SK-N-SH (cell line): ENCODE measurements at regions not wholly inside any gene's neighbourhood (a gene's known extent, or its start where the extent isn't known, plus 50 kb on each side); places are given as distances from the start of the nearest gene placed in this dataset.
A peak's percentile ranks its signal among the peaks of the same experiment; 100 is the strongest.

Experiments used
- CTCF ChIA-PET: fragments of 300-600, 350-600 bp; formaldehyde crosslinking; extraction: SDS; loops from one replicate; lab custom pipeline; 2021; lab: Yijun Ruan, JAX
- POLR2A ChIA-PET: fragments of 350-600 bp; sonication (Branson Sonifier 250); formaldehyde crosslinking; extraction: SDS; loops from one replicate; lab custom pipeline; 2020; ENCODE audit warnings: antibody characterized with exemption, inconsistent platforms; lab: Yijun Ruan, JAX
- DNase-seq: peaks from one replicate; pipeline ENCODE4 v3.0.0; 2012
- H2AFZ ChIP-seq: fragments of 200-600 bp; sonication (generic); 2 replicates; pipeline ENCODE4 v1.8.1; 2016; ENCODE audit warnings: antibody characterized with exemption, mild to moderate bottlenecking, low read depth
- H3F3A ChIP-seq: fragments of 200-600 bp; sonication (generic); replicated peaks from 2 replicates; pipeline ENCODE3; 2016; ENCODE audit warnings: antibody characterized with exemption, mild to moderate bottlenecking; ENCODE audit not compliant: insufficient read depth
- H3K27ac ChIP-seq, 2 experiments: fragments of 200-500 bp in 1 of 2; fragments of 200-600 bp in 1 of 2; sonication (Bioruptor generic) in 1 of 2; sonication (generic), shearing (Covaris generic) in 1 of 2; 2 replicates each; pipeline versions ENCODE4 v1.5.1 to v1.6.1; 2014 to 2016; ENCODE audit warnings: low read depth in 2 of 2, inconsistent platforms in 1 of 2, low read length in 1 of 2, mild to moderate bottlenecking in 1 of 2, mixed read lengths in 1 of 2
- H3K27me3 ChIP-seq: fragments of 200-600 bp; sonication (generic), shearing (Covaris generic); 2 replicates; pipeline ENCODE4 v1.6.1; 2016; ENCODE audit warnings: mixed run types; ENCODE audit not compliant: insufficient read depth
- H3K36me3 ChIP-seq, 2 experiments: fragments of 200-500 bp in 1 of 2; fragments of 200-600 bp in 1 of 2; sonication (Bioruptor generic) in 1 of 2; sonication (generic) in 1 of 2; replicated peaks in 1 of 2; 2 replicates each; pipeline versions ENCODE3 to v1.5.1; 2014 to 2016; ENCODE audit warnings: low read length in 1 of 2, mild to moderate bottlenecking in 1 of 2; ENCODE audit not compliant: insufficient read depth in 2 of 2, control insufficient read depth in 1 of 2
- H3K4me1 ChIP-seq, 2 experiments: fragments of 200-500 bp in 1 of 2; fragments of 200-600 bp in 1 of 2; sonication (Bioruptor generic) in 1 of 2; sonication (generic), shearing (Covaris generic) in 1 of 2; 2 replicates each; pipeline versions ENCODE4 v1.5.1 to v1.6.1; 2014 to 2016; ENCODE audit warnings: low read depth in 1 of 2, low read length in 1 of 2, mixed run types in 1 of 2; ENCODE audit not compliant: insufficient read depth in 2 of 2, control insufficient read depth in 1 of 2
- H3K4me2 ChIP-seq: fragments of 200-600 bp; sonication (generic), shearing (Covaris generic); 2 replicates; pipeline ENCODE4 v1.6.1; 2017; ENCODE audit warnings: mixed run types
- H3K4me3 ChIP-seq, 2 experiments: fragments of 200-500 bp in 1 of 2; fragments of 200-600 bp in 1 of 2; sonication (Bioruptor generic) in 1 of 2; sonication (generic), shearing (Covaris generic) in 1 of 2; 2 replicates each; pipeline versions ENCODE4 v1.5.1 to v1.8.1; 2014 to 2016; ENCODE audit warnings: low read depth in 2 of 2, inconsistent platforms in 1 of 2, low read length in 1 of 2, mild to moderate bottlenecking in 1 of 2, mixed read lengths in 1 of 2, moderate library complexity in 1 of 2
- H3K79me2 ChIP-seq: fragments of 200-600 bp; sonication (generic); 2 replicates; pipeline ENCODE4 v1.8.1; 2017; ENCODE audit warnings: mild to moderate bottlenecking; ENCODE audit not compliant: insufficient read depth
- H3K9ac ChIP-seq: fragments of 200-600 bp; sonication (generic); 2 replicates; pipeline ENCODE4 v1.6.1; 2017; ENCODE audit warnings: mixed run types
- H3K9me2 ChIP-seq: fragments of 200-600 bp; sonication (generic); 2 replicates; pipeline ENCODE4 v1.6.1; 2017; ENCODE audit warnings: mixed run types
- H3K9me3 ChIP-seq: fragments of 200-600 bp; sonication (generic); 2 replicates; pipeline ENCODE4 v1.6.1; 2017; ENCODE audit warnings: mixed run types, mild to moderate bottlenecking, moderate library complexity
- H4K20me1 ChIP-seq: fragments of 200-600 bp; sonication (generic); 2 replicates; pipeline ENCODE4 v1.6.1; 2017; ENCODE audit warnings: mild to moderate bottlenecking, mixed run types; ENCODE audit not compliant: insufficient read depth
- FOXJ3 ChIP-seq: sonication (generic); formaldehyde crosslinking; IDR thresholded peaks from 2 replicates; pipeline ENCODE4 v1.5.1; 2020; ENCODE audit warnings: mild to moderate bottlenecking, missing genetic modification reagents
- FOXM1 ChIP-seq: IDR thresholded peaks from 2 replicates; pipeline ENCODE4 v1.4.0; 2012; ENCODE audit warnings: low read depth, mild to moderate bottlenecking
- GABPA ChIP-seq: IDR thresholded peaks from 2 replicates; pipeline ENCODE4 v1.4.0; 2012; ENCODE audit warnings: low read depth, mild to moderate bottlenecking
- GATA2 ChIP-seq: sonication (generic); formaldehyde crosslinking; IDR thresholded peaks from 2 replicates; pipeline ENCODE4 v1.5.0; 2020; ENCODE audit warnings: mild to moderate bottlenecking, missing genetic modification reagents
- JUND ChIP-seq: IDR thresholded peaks from 2 replicates; pipeline ENCODE4 v1.4.0; 2012
- MEF2A ChIP-seq: IDR thresholded peaks from 2 replicates; pipeline ENCODE4 v1.4.0; 2012; ENCODE audit warnings: low read depth, borderline replicate concordance
- NFIC ChIP-seq: IDR thresholded peaks from 2 replicates; pipeline ENCODE4 v1.4.0; 2012; ENCODE audit warnings: borderline replicate concordance
- POLR2AphosphoS5 ChIP-seq: IDR thresholded peaks from 2 replicates; pipeline ENCODE4 v1.6.1; 2012; ENCODE audit warnings: low read depth, low read length
- REST ChIP-seq: IDR thresholded peaks from 2 replicates; pipeline ENCODE4 v1.6.1; 2012; ENCODE audit warnings: mild to moderate bottlenecking, low read depth, low read length, moderate library complexity
- RFX5 ChIP-seq: IDR thresholded peaks from 2 replicates; pipeline ENCODE4 v1.6.1; 2012; ENCODE audit warnings: mild to moderate bottlenecking, improper control_type of control experiment, low read length
- SMC3 ChIP-seq: IDR thresholded peaks from 2 replicates; pipeline ENCODE4 v1.6.1; 2012; ENCODE audit warnings: low read depth, low read length, improper control_type of control experiment
- WGBS: methylation state at CpG from one replicate; pipeline ENCODE4 v1.1.6; 2017; ENCODE audit warnings: low lambda C conversion rate; 5-methylcytosine and 5-hydroxymethylcytosine counted together
- TF ChIP-seq, protein P1 (sequence below): IDR thresholded peaks from 2 replicates; pipeline ENCODE4 v1.4.0; 2012; ENCODE audit warnings: low read depth, borderline replicate concordance

DNA sequence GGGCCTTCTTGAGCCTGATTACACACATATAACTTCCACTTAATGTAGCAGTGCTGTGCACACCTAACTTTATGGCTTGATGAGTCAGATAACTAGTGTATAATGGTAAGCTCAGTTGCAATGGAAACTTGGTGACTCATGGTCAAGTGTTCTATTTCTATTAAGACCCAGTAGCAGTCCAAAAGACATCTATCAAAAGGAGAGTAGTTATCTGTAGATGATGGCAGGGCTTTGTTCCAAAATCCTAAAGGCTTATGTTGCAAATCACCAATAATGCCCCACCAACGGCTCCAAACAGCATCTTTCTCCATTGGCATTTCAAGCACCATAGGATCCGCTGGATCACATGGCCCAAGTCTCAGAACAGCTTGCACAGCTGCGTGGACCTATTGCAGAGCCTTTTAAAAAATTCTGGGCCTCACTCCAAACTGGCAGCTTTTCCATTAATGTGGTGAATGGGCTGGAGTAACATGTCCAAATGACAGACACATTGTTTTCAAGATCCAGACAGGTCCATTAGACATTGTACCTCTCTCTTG is 566.8 kb upstream of the USP24 start (continued):
- no peak for TF ChIP-seq MEF2A
- no peak for TF ChIP-seq SMC3
- peak; percentile 74 for TF ChIP-seq NFIC
- no peak for TF ChIP-seq POLR2AphosphoS5
- no peak for TF ChIP-seq RFX5
- TF ChIP-seq, protein P1, sequence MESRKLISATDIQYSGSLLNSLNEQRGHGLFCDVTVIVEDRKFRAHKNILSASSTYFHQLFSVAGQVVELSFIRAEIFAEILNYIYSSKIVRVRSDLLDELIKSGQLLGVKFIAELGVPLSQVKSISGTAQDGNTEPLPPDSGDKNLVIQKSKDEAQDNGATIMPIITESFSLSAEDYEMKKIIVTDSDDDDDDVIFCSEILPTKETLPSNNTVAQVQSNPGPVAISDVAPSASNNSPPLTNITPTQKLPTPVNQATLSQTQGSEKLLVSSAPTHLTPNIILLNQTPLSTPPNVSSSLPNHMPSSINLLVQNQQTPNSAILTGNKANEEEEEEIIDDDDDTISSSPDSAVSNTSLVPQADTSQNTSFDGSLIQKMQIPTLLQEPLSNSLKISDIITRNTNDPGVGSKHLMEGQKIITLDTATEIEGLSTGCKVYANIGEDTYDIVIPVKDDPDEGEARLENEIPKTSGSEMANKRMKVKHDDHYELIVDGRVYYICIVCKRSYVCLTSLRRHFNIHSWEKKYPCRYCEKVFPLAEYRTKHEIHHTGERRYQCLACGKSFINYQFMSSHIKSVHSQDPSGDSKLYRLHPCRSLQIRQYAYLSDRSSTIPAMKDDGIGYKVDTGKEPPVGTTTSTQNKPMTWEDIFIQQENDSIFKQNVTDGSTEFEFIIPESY = 0 out of 2 replicates have a peak, but pooled peaks have one; percentile 45
- TF ChIP-seq JUND = peak; percentile 72
- no peak for TF ChIP-seq GATA2 (CRISPR knock-in tag)
- no peak for TF ChIP-seq GABPA

DNA sequence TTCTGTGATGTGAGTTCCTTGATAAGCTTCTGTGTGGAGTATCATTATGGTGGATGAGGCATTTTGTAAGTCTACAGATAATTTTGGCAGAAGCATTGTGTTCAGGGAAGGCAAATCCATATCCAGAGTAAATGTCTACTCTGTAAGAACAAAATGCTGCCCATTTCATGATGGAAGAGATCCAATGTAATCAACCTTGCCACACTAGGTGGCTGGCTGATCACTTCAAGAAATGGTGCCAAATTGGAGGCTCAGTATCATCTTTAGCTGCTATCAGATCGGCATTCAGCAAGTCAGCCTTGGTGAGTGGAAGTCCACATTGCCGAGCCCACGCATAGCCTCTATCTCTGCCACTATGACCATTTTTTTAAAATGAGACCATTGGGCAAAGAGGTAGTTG is 565.8 kb upstream of the USP24 start:
- H2AFZ ChIP-seq = no peak overlapping the region
- no peaks in the 10 kb centered on the region for H4K20me1 ChIP-seq
- H3K36me3 ChIP-seq = no peaks in the 10 kb centered on the region
- peaks cover 3% of the 10 kb centered on the region for H3F3A ChIP-seq
- H3K9ac ChIP-seq = no peak overlapping the region
- 0 out of 2 replicates have a peak overlapping the region, but pooled peaks have one; percentile 40 for H3K4me2 ChIP-seq
- CTCF ChIA-PET = no interaction called here
- H3K79me2 ChIP-seq = no peaks in the 10 kb centered on the region
- H3K9me2 ChIP-seq = no peaks in the 10 kb centered on the region
- 97% methylated on average over 3 of the region's 3 CpGs for WGBS
- DNase-seq = no peak
- H3K27ac ChIP-seq = no peak overlapping the region; a peak in 1 of 4 replicates
- no peaks in the 10 kb centered on the region; a peak in 1 of 4 replicates for H3K4me1 ChIP-seq
- no peak for TF ChIP-seq FOXM1
- TF ChIP-seq FOXJ3 = no peak
- TF ChIP-seq GABPA = no peak
- TF ChIP-seq REST = no peak
- H3K4me3 ChIP-seq = no peak overlapping the region
- H3K9me3 ChIP-seq = no peaks in the 10 kb centered on the region
- H3K27me3 ChIP-seq = no peaks in the 10 kb centered on the region
- POLR2A ChIA-PET = no interaction called here
